ENCODE measurements at regions not wholly inside any gene's neighbourhood (a gene's known extent, or its start where the extent isn't known, plus 50 kb on each side); places are given as distances from the start of the nearest gene placed in this dataset.

- ChIA-PET CTCF (no interaction called here), POLR2A (no interaction called here)
- no peaks in the 10 kb centered on the region for H3K36me3 ChIP-seq (ENCODE audit: control insufficient read depth, insufficient read depth, low read length)
- H3K9me3 ChIP-seq (ENCODE audit: control insufficient read depth, insufficient read depth, low read depth, low read length), result no peaks in the 10 kb centered on the region
- TF ChIP-seq CTCF (IDR thresholded peaks at IDR 0.05), result no peak
- no peak for TF ChIP-seq POLR2AphosphoS5 (IDR thresholded peaks at IDR 0.05; ENCODE audit: low read depth, low read length)
- no peak for TF ChIP-seq REST (IDR thresholded peaks at IDR 0.05; ENCODE audit: insufficient read depth in 1 of 2, low read depth in 2 of 2, low read length in 1 of 2)
- no peak for TF ChIP-seq SIN3A (IDR thresholded peaks at IDR 0.05; ENCODE audit: borderline replicate concordance, insufficient read depth, low read depth, low read length)
- TF ChIP-seq TCF7L2 (IDR thresholded peaks at IDR 0.05; ENCODE audit: low read depth, low read length), result no peak
- H3K27me3 ChIP-seq (ENCODE audit: control insufficient read depth, insufficient read depth, low read length), result no peaks in the 10 kb centered on the region
- BruUV-seq (replicated peaks), result no TSS peak
- H3K27ac ChIP-seq (ENCODE audit: low read length), result no peak overlapping the region
- intact Hi-C loops (cut with micrococcal nuclease; ENCODE audit: unreplicated experiment) (no loop called here), in situ Hi-C loops (cut with HindIII; ENCODE audit: low pct_unique_long_range_greater_than_20kb, low sequenced_read_pairs) (no loop called here)
- no peak for ATAC-seq
- H3K4me3 ChIP-seq (ENCODE audit: low read depth in 2 of 2, low read length in 2 of 2), result no peak overlapping the region
- DNase-seq (ENCODE audit: low read depth, low spot score), result no peak
- no peaks in the 10 kb centered on the region for H3K4me1 ChIP-seq (ENCODE audit: control insufficient read depth, insufficient read depth, low read length)
These were observed 54.0 kb upstream of the KCNJ15 start for GRCh38 chr21:38202811-38203210.

GRCh38 chr21:38203229-38203628 lies 53.6 kb upstream of the KCNJ15 start:
- Histone ChIP-seq H3K4me3 (ENCODE audit: low read depth in 2 of 2, low read length in 2 of 2) (no peak overlapping the region), H3K4me1 (ENCODE audit: control insufficient read depth, insufficient read depth, low read length) (no peaks in the 10 kb centered on the region), H3K27ac (ENCODE audit: low read length) (no peak overlapping the region), H3K36me3 (ENCODE audit: control insufficient read depth, insufficient read depth, low read length) (no peaks in the 10 kb centered on the region), H3K9me3 (ENCODE audit: control insufficient read depth, insufficient read depth, low read depth, low read length) (no peaks in the 10 kb centered on the region), H3K27me3 (ENCODE audit: control insufficient read depth, insufficient read depth, low read length) (no peaks in the 10 kb centered on the region)
- POLR2A ChIA-PET, result no interaction called here
- CTCF ChIA-PET, result no interaction called here
- in situ Hi-C loops (cut with HindIII; ENCODE audit: low pct_unique_long_range_greater_than_20kb, low sequenced_read_pairs) (no loop called here), intact Hi-C loops (cut with micrococcal nuclease; ENCODE audit: unreplicated experiment) (no loop called here)
- BruUV-seq (replicated peaks), result no TSS peak
- DNase-seq (ENCODE audit: low read depth, low spot score), result no peak
- ATAC-seq, result no peak
- no peak for TF ChIP-seq TCF7L2 (IDR thresholded peaks at IDR 0.05; ENCODE audit: low read depth, low read length)
- TF ChIP-seq SIN3A (IDR thresholded peaks at IDR 0.05; ENCODE audit: borderline replicate concordance, insufficient read depth, low read depth, low read length), result no peak
- no peak for TF ChIP-seq POLR2AphosphoS5 (IDR thresholded peaks at IDR 0.05; ENCODE audit: low read depth, low read length)
- TF ChIP-seq REST (IDR thresholded peaks at IDR 0.05; ENCODE audit: insufficient read depth in 1 of 2, low read depth in 2 of 2, low read length in 1 of 2), result no peak
- no peak for TF ChIP-seq CTCF (IDR thresholded peaks at IDR 0.05)
